Ascending aorta (tissue), 2 donors: ENCODE measurements at regions not wholly inside any gene's neighbourhood (a gene's known extent, or its start where the extent isn't known, plus 50 kb on each side); places are given as distances from the start of the nearest gene placed in this dataset.

Source experiments
- DNase-seq, 2 donors: peaks; one replicate each; pipeline ENCODE4 v3.0.0-alpha.2; 2019; ENCODE audit warnings: low spot score in 2 of 2
- H3K27ac ChIP-seq, 2 donors: fragments of 200-600 bp; sonication (generic); one replicate each; pipeline ENCODE4 v1.5.1; 2016 to 2017; ENCODE audit warnings: mild to moderate bottlenecking in 1 of 2
- H3K27me3 ChIP-seq: fragments of 200-600 bp; sonication (generic); one replicate; pipeline ENCODE4 v1.5.1; 2017
- H3K36me3 ChIP-seq, 2 donors: fragments of 200-600 bp; sonication (generic); one replicate each; pipeline ENCODE4 v1.5.1; 2016
- H3K4me1 ChIP-seq, 2 donors: fragments of 200-600 bp; sonication (generic); one replicate each; pipeline ENCODE4 v1.5.1; 2016 to 2017; ENCODE audit warnings: mild to moderate bottlenecking in 1 of 2
- H3K4me3 ChIP-seq, 2 donors: fragments of 200-600 bp; sonication (generic); one replicate each; pipeline ENCODE4 v1.5.1; 2016 to 2017; ENCODE audit warnings: mild to moderate bottlenecking in 1 of 2
- H3K9me3 ChIP-seq, 2 donors: fragments of 200-600 bp; sonication (generic); one replicate each; pipeline ENCODE4 v1.5.1; 2016
- intact Hi-C: fragments of 100-400 bp; cut with DNase I; formaldehyde crosslinking; loops from one replicate; pipeline ENCODE4 v1.15.1; 2023
- TF ChIP-seq, protein P1 (sequence below), 3 experiments: fragments of 200-600 bp in 2 of 3; fragments of 450-650 bp in 1 of 3; sonication (generic) in 2 of 3; IDR thresholded peaks; one replicate each; pipeline ENCODE4 v1.5.1; 2016 to 2019; ENCODE audit warnings: antibody characterized with exemption in 3 of 3, mild to moderate bottlenecking in 1 of 3, moderate library complexity in 1 of 3

GRCh38 chrY:11022734-11023133 is 1495.1 kb downstream of the TSPY10 start:
- no peaks in the 10 kb centered on the region for H3K36me3 ChIP-seq
- H3K9me3 ChIP-seq = no peaks in the 10 kb centered on the region
- intact Hi-C loops = no loop called here
- no peaks in the 10 kb centered on the region for H3K27me3 ChIP-seq
- DNase-seq = no peak
- no peak overlapping the region for H3K27ac ChIP-seq
- H3K4me1 ChIP-seq = no peaks in the 10 kb centered on the region
- TF ChIP-seq, protein P1, sequence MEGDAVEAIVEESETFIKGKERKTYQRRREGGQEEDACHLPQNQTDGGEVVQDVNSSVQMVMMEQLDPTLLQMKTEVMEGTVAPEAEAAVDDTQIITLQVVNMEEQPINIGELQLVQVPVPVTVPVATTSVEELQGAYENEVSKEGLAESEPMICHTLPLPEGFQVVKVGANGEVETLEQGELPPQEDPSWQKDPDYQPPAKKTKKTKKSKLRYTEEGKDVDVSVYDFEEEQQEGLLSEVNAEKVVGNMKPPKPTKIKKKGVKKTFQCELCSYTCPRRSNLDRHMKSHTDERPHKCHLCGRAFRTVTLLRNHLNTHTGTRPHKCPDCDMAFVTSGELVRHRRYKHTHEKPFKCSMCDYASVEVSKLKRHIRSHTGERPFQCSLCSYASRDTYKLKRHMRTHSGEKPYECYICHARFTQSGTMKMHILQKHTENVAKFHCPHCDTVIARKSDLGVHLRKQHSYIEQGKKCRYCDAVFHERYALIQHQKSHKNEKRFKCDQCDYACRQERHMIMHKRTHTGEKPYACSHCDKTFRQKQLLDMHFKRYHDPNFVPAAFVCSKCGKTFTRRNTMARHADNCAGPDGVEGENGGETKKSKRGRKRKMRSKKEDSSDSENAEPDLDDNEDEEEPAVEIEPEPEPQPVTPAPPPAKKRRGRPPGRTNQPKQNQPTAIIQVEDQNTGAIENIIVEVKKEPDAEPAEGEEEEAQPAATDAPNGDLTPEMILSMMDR (IDR thresholded peaks at IDR 0.05) = no peak
- H3K4me3 ChIP-seq = no peak overlapping the region

GRCh38 chrY:11044234-11044883 is 1516.7 kb downstream of the TSPY10 start:
- no peak for DNase-seq
- Histone ChIP-seq H3K9me3 (no peaks in the 10 kb centered on the region), H3K36me3 (no peaks in the 10 kb centered on the region), H3K4me1 (no peaks in the 10 kb centered on the region), H3K4me3 (no peak overlapping the region), H3K27ac (no peak overlapping the region), H3K27me3 (no peaks in the 10 kb centered on the region)
- TF ChIP-seq, protein P1 (IDR thresholded peaks at IDR 0.05) = no peak
- intact Hi-C loops = no loop called here

DNA sequence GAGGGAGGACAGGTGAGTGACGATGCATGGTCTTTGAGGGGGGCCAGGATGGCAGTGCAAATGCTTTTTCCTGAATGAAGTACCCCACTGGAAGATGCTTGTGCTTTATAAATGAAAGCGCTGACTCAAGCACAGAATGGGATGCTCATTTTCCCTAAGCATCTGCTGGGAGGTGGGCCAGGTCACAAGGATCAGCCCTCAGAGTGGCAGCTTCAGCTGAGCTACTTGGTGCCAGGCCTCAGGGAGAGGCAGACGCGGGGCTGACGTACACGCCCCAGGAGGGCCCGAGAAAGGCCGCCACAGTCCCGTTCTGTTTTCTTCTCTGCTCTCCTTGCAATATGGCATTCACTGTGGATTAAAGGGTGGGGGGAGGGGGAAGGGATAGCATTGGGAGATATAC is 1535.8 kb downstream of the TSPY10 start:
- intact Hi-C loops = no loop called here
- Histone ChIP-seq H3K27me3 (no peaks in the 10 kb centered on the region), H3K4me3 (no peak overlapping the region), H3K9me3 (no peaks in the 10 kb centered on the region), H3K27ac (no peak overlapping the region), H3K4me1 (no peaks in the 10 kb centered on the region), H3K36me3 (no peaks in the 10 kb centered on the region)
- TF ChIP-seq, protein P1 (IDR thresholded peaks at IDR 0.05) = no peak
- no peak for DNase-seq

DNA sequence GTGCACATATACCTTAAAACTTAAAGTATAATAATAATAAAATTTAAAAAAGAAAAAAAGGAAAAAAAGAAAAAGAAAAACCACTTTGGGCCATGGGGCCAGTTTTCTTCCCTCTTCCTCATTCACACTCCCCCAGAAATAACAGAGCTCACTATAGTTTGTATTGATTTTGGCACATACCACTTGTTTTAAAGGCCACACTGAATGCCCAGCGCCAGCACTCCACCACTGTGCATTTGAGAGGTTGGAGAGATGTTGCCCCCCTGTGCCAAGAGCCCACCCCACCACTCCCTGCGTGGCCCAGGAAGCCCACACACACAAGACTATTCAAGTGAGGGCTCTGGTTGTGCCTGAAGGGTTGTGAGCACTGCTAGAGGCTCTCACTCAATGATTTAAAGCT is 1536.3 kb downstream of the TSPY10 start:
- DNase-seq = no peak
- no peaks in the 10 kb centered on the region for H3K9me3 ChIP-seq
- TF ChIP-seq, protein P1 (IDR thresholded peaks at IDR 0.05) = no peak
- H3K27me3 ChIP-seq = no peaks in the 10 kb centered on the region
- no peak overlapping the region for H3K4me3 ChIP-seq
- H3K4me1 ChIP-seq = no peaks in the 10 kb centered on the region
- no peaks in the 10 kb centered on the region for H3K36me3 ChIP-seq
- intact Hi-C loops = no loop called here
- H3K27ac ChIP-seq = no peak overlapping the region

DNA sequence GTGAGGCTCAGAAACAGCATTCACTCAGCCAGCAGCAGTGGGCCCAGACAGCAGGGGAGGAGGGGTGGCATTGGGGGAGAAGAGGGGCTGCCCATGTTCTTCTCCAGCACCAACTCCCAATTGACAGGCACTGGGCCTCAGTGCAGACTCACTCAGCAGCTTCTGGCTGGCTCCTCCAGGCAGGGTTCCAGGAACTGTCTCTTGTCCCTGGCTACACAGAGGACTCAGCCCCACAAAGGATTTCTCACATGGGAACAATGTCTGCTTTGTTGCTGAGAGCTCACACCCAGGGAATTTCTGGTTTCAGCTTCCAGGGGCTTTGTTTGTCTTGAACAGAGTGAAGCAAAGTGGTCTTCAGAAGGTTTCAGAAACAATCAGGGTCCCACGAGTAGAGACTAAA is 1536.7 kb downstream of the TSPY10 start:
- Histone ChIP-seq H3K9me3 (no peaks in the 10 kb centered on the region), H3K27ac (no peak overlapping the region), H3K4me1 (no peaks in the 10 kb centered on the region), H3K27me3 (no peaks in the 10 kb centered on the region), H3K4me3 (no peak overlapping the region), H3K36me3 (no peaks in the 10 kb centered on the region)
- intact Hi-C loops = no loop called here
- no peak for DNase-seq
- TF ChIP-seq, protein P1 (IDR thresholded peaks at IDR 0.05) = no peak

DNA sequence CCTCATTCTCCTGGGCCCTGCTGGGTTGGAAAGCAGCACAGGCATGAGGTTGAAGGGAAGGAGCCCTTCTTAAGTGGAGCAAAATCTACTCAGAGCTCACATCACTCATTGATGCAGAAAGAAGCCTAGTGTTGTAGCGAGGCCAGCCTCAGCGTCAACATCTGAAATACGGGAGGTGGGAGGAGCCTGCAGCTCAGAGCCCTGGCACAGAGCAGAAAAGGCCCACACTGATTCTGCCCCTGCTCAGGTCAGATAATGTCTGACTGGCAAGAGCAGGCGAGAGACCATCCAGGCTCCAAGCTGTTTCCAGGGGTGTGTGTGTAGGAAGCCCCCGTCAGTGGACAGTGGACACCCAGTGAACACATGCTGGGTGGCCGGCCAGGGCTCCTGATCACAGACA is 1541.6 kb downstream of the TSPY10 start:
- H3K27me3 ChIP-seq = no peaks in the 10 kb centered on the region
- no peak overlapping the region for H3K27ac ChIP-seq
- H3K4me3 ChIP-seq = no peak overlapping the region
- DNase-seq = no peak
- H3K36me3 ChIP-seq = no peaks in the 10 kb centered on the region
- no peaks in the 10 kb centered on the region for H3K4me1 ChIP-seq
- intact Hi-C loops = no loop called here
- H3K9me3 ChIP-seq = no peaks in the 10 kb centered on the region
- TF ChIP-seq, protein P1 (IDR thresholded peaks at IDR 0.05) = no peak
